ENCODE measurements at regions not wholly inside any gene's neighbourhood (a gene's known extent, or its start where the extent isn't known, plus 50 kb on each side); places are given as distances from the start of the nearest gene placed in this dataset.

- Histone ChIP-seq H3K9ac (ENCODE audit: insufficient read depth, low read length, poor library complexity, severe bottlenecking) (no peak overlapping the region), H3K27me3 (ENCODE audit: control insufficient read depth in 2 of 2, insufficient read depth in 2 of 2, low read length in 2 of 2) (no peaks in the 10 kb centered on the region), H3K4me2 (replicated peaks; ENCODE audit: extremely low read depth, low read length, poor library complexity, severe bottlenecking) (no peak overlapping the region), H4K20me1 (ENCODE audit: insufficient read depth, low read length) (no peaks in the 10 kb centered on the region), H3K27ac (ENCODE audit: low read depth in 1 of 2, low read length in 2 of 2) (no peak overlapping the region), H3K4me1 (ENCODE audit: control insufficient read depth in 1 of 2, insufficient read depth in 2 of 2, low read length in 2 of 2) (no peaks in the 10 kb centered on the region), H3K9me3 (replicated peaks in 1 of 2; ENCODE audit: control insufficient read depth in 1 of 2, insufficient read depth in 1 of 2, low read length in 2 of 2) (no peaks in the 10 kb centered on the region), H3K4me3 (replicated peaks in 1 of 3; ENCODE audit: low read depth in 2 of 3, low read length in 3 of 3) (no peak overlapping the region), H3K79me2 (ENCODE audit: insufficient read depth, low read length) (no peaks in the 10 kb centered on the region), H3K36me3 (replicated peaks in 1 of 2; ENCODE audit: control insufficient read depth in 1 of 2, insufficient read depth in 2 of 2, low read length in 2 of 2) (no peaks in the 10 kb centered on the region), H2AFZ (ENCODE audit: insufficient read depth, low read depth, low read length, poor library complexity, severe bottlenecking) (no peak overlapping the region)
- no peak overlapping the region for H3K4me3 Mint-ChIP-seq
- intact Hi-C loops (cut with micrococcal nuclease): no loop called here
- H3K4me1 Mint-ChIP-seq: no peaks in the 10 kb centered on the region
- H3K27me3 Mint-ChIP-seq (ENCODE audit: low read depth in 3 of 3): no peaks in the 10 kb centered on the region
- peaks cover 0 to 5% (median 2%) of the 10 kb centered on the region in 7 donors for H3K9me3 Mint-ChIP-seq
- no peak for DNase-seq
- TF ChIP-seq CTCF (IDR thresholded peaks at IDR 0.05): no peak
- H3K27ac Mint-ChIP-seq: no peak overlapping the region
- H3K36me3 Mint-ChIP-seq: no peaks in the 10 kb centered on the region
Measured at GRCh38 chr13:73966331-73966730, 167.9 kb downstream of the KLF12 start.

- Mint-ChIP-seq H3K36me3 (no peaks in the 10 kb centered on the region), H3K27me3 (ENCODE audit: low read depth in 3 of 3) (no peaks in the 10 kb centered on the region), H3K27ac (no peak overlapping the region), H3K4me1 (no peaks in the 10 kb centered on the region), H3K9me3 (peaks cover 0 to 5% (median 2%) of the 10 kb centered on the region in 7 donors), H3K4me3 (no peak overlapping the region)
- H3K9ac ChIP-seq (ENCODE audit: insufficient read depth, low read length, poor library complexity, severe bottlenecking): no peak overlapping the region
- DNase-seq: no peak
- no peaks in the 10 kb centered on the region for H3K79me2 ChIP-seq (ENCODE audit: insufficient read depth, low read length)
- no peak overlapping the region for H2AFZ ChIP-seq (ENCODE audit: insufficient read depth, low read depth, low read length, poor library complexity, severe bottlenecking)
- no CpG with 5 or more reads among the region's 5 CpGs for WGBS (ENCODE audit: insufficient coverage)
- no peak overlapping the region for H3K4me3 ChIP-seq (replicated peaks in 1 of 3; ENCODE audit: low read depth in 2 of 3, low read length in 3 of 3)
- H3K27ac ChIP-seq (ENCODE audit: low read depth in 1 of 2, low read length in 2 of 2): no peak overlapping the region
- H4K20me1 ChIP-seq (ENCODE audit: insufficient read depth, low read length): no peaks in the 10 kb centered on the region
- no peaks in the 10 kb centered on the region for H3K9me3 ChIP-seq (replicated peaks in 1 of 2; ENCODE audit: control insufficient read depth in 1 of 2, insufficient read depth in 1 of 2, low read length in 2 of 2)
- H3K27me3 ChIP-seq (ENCODE audit: control insufficient read depth in 2 of 2, insufficient read depth in 2 of 2, low read length in 2 of 2): no peaks in the 10 kb centered on the region
- no peak overlapping the region for H3K4me2 ChIP-seq (replicated peaks; ENCODE audit: extremely low read depth, low read length, poor library complexity, severe bottlenecking)
- intact Hi-C loops (cut with micrococcal nuclease): no loop called here
- no peak for TF ChIP-seq CTCF (IDR thresholded peaks at IDR 0.05)
- H3K4me1 ChIP-seq (ENCODE audit: control insufficient read depth in 1 of 2, insufficient read depth in 2 of 2, low read length in 2 of 2): no peaks in the 10 kb centered on the region
- H3K36me3 ChIP-seq (replicated peaks in 1 of 2; ENCODE audit: control insufficient read depth in 1 of 2, insufficient read depth in 2 of 2, low read length in 2 of 2): no peaks in the 10 kb centered on the region
Measured at GRCh38 chr13:73962284-73962683, 171.9 kb downstream of the KLF12 start.

Measured in CD14-positive monocyte (primary cell).